ENCODE measurements at regions not wholly inside any gene's neighbourhood (a gene's known extent, or its start where the extent isn't known, plus 50 kb on each side); places are given as distances from the start of the nearest gene placed in this dataset.
A peak's percentile ranks its signal among the peaks of the same experiment; 100 is the strongest.
"Not testable (repeated sequence)": the region's sequence is repeated elsewhere in the genome, so short reads cannot be mapped to it uniquely, and the experiment has no call there.

DNA sequence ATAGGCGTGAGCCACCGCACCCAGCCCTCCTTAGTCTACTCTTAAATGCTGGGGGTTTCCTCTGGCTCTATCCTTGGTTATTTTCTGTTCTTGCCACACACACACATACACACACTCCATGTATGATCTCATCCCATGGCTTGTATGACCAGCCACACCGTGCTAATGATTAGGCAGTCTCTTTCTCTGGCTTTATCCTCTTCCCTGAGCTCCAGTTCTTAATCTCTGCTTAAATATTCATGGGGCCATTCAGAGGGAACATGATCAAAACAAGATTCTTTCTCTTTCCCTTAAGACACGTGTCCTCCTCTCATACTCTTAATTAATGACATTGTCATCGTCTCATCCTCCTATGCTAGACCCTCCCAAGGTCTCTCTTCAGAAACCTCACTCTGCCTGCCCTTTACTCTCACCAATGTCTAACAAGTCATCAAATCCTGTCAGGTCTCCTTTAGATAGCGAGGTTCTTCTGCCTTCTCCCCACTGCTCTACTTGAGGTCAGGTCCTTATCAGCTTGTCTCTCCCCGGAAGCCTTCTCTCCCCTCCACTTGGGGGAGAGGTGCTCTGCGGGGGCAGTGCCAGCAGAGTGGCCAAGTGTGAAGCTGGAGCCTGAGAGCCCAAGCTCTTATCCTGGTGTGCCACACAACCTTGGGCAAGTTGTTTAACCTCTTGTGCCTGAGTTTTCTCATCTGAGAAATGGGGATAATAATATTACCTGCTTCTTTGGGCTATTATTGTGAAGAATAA lies 83.0 kb upstream of the GNG12 start:
- intact Hi-C loops (cut with micrococcal nuclease) = no loop called here
- no peaks in the 10 kb centered on the region for H3K9me3 ChIP-seq (ENCODE audit: low read length)
- H3K4me2 ChIP-seq (ENCODE audit: low read length) = no peak overlapping the region
- H3K36me3 ChIP-seq (ENCODE audit: low read depth, low read length) = no peaks in the 10 kb centered on the region
- ATAC-seq (no peak), DNase-seq (no peak)
- no peaks in the 10 kb centered on the region for H3K27me3 ChIP-seq (ENCODE audit: low read length)
- H3K4me1 ChIP-seq (ENCODE audit: insufficient read depth, low read length) = no peaks in the 10 kb centered on the region
- no peaks in the 10 kb centered on the region for H3F3A ChIP-seq (ENCODE audit: low read length, unreplicated experiment)
- H2AFZ ChIP-seq (ENCODE audit: low read length) = no peak overlapping the region
- H3K79me2 ChIP-seq (ENCODE audit: low read length) = no peaks in the 10 kb centered on the region
- no TSS peak for BruUV-seq (replicated peaks)
- no peak overlapping the region for H3K9ac ChIP-seq (ENCODE audit: low read length)
- CTCF ChIA-PET = no interaction called here
- H3K9me2 ChIP-seq (replicated peaks; ENCODE audit: low read length) = no peaks in the 10 kb centered on the region
- no peak overlapping the region for H3K27ac ChIP-seq (ENCODE audit: low read length)
- H4K20me1 ChIP-seq (ENCODE audit: low read length) = no peaks in the 10 kb centered on the region
- H3K4me3 ChIP-seq (ENCODE audit: low read length) = no peak overlapping the region
- TF ChIP-seq EZH2 (IDR thresholded peaks at IDR 0.05; ENCODE audit: low read length, unreplicated experiment) = no peak
- TF ChIP-seq EZH2phosphoT487 (IDR thresholded peaks at IDR 0.05; ENCODE audit: borderline replicate concordance, low read length) = no peak
- TF ChIP-seq, protein P1, sequence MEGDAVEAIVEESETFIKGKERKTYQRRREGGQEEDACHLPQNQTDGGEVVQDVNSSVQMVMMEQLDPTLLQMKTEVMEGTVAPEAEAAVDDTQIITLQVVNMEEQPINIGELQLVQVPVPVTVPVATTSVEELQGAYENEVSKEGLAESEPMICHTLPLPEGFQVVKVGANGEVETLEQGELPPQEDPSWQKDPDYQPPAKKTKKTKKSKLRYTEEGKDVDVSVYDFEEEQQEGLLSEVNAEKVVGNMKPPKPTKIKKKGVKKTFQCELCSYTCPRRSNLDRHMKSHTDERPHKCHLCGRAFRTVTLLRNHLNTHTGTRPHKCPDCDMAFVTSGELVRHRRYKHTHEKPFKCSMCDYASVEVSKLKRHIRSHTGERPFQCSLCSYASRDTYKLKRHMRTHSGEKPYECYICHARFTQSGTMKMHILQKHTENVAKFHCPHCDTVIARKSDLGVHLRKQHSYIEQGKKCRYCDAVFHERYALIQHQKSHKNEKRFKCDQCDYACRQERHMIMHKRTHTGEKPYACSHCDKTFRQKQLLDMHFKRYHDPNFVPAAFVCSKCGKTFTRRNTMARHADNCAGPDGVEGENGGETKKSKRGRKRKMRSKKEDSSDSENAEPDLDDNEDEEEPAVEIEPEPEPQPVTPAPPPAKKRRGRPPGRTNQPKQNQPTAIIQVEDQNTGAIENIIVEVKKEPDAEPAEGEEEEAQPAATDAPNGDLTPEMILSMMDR (conservative IDR thresholded peaks at IDR 0.05; ENCODE audit: low read depth, low read length) = no peak
- POLR2A ChIA-PET (ENCODE audit: unreplicated experiment) = no interaction called here

DNA sequence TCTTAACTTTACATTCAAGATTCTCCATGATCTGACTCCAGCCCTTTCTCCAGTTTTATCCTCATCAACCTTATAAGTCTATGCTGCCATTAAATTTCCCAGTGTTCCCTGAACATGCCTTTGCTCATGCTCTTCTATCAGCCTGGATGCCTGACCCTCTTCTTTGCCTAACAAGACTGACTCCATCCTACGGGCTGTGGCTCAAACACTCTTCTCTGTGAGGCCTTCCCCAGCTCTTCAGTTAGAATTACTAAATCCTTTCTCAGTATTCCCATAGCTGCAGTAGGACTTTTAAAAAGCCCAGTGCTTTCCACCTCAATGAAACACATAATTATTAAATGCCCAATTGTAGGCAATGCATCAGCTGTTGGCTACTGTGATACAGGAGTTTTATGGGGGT lies 76.5 kb upstream of the GNG12 start:
- ATAC-seq = no peak
- Histone ChIP-seq H3F3A (ENCODE audit: low read length, unreplicated experiment) (peaks cover 3% of the 10 kb centered on the region), H3K4me2 (ENCODE audit: low read length) (no peak overlapping the region), H3K9me3 (ENCODE audit: low read length) (no peaks in the 10 kb centered on the region), H3K4me3 (ENCODE audit: low read length) (no peak overlapping the region), H3K4me1 (ENCODE audit: insufficient read depth, low read length) (peaks cover 24% of the 10 kb centered on the region), H3K9me2 (replicated peaks; ENCODE audit: low read length) (no peaks in the 10 kb centered on the region), H2AFZ (ENCODE audit: low read length) (no peak overlapping the region), H3K27me3 (ENCODE audit: low read length) (no peaks in the 10 kb centered on the region), H3K9ac (ENCODE audit: low read length) (no peak overlapping the region), H3K27ac (ENCODE audit: low read length) (no peak overlapping the region), H4K20me1 (ENCODE audit: low read length) (no peaks in the 10 kb centered on the region), H3K36me3 (ENCODE audit: low read depth, low read length) (no peaks in the 10 kb centered on the region), H3K79me2 (ENCODE audit: low read length) (no peaks in the 10 kb centered on the region)
- no TSS peak for BruUV-seq (replicated peaks)
- no peak for DNase-seq
- POLR2A ChIA-PET (ENCODE audit: unreplicated experiment) = no interaction called here
- intact Hi-C loops (cut with micrococcal nuclease) = loop anchor here (2.0 kb wide), 1 partner anchor 29 kb away; no protein-coding TSS in a partner anchor
- CTCF ChIA-PET = no interaction called here
- TF ChIP-seq, protein P1 (conservative IDR thresholded peaks at IDR 0.05; ENCODE audit: low read depth, low read length) = no peak
- no peak for TF ChIP-seq EZH2 (IDR thresholded peaks at IDR 0.05; ENCODE audit: low read length, unreplicated experiment)
- no peak for TF ChIP-seq EZH2phosphoT487 (IDR thresholded peaks at IDR 0.05; ENCODE audit: borderline replicate concordance, low read length)

DNA sequence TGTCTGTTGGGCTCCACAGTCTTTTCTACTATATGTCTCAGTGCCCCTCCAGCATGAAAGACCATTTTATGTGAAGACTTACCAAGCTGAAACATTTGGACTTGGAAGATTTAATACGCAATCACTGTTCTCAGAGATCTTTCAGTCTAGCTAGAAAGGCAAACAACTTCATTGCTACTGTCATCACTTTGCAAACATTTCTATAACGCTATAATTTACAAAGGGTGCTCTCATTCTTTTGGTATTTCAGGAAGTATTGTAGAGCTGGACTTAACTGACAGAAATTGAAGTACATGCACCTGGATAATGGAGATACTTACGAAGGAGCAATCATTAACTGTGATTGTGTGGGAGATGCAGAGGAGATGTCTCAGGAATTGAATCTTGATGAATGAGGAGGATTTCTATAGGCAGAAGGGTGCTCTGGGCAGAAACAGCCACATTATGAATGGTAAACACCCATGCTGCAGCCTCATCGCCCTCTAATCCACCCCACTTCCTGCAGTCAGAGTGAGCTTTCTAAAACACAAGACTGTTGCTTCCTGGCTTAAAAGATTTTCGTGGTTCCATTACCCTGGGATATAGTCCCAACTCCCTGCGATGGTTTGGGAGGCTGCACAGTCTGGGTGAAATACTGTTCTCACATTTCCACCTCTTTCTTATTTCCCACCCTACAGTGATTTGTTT lies 75.1 kb upstream of the GNG12 start:
- peak overlapping the region; percentile 92 for H3K27ac ChIP-seq (ENCODE audit: low read length)
- peak overlapping the region; percentile 66 for H2AFZ ChIP-seq (ENCODE audit: low read length)
- no peaks in the 10 kb centered on the region for H3K9me3 ChIP-seq (ENCODE audit: low read length)
- no TSS peak for BruUV-seq (replicated peaks)
- CTCF ChIA-PET = no interaction called here
- H4K20me1 ChIP-seq (ENCODE audit: low read length) = no peaks in the 10 kb centered on the region
- peaks cover 3% of the 10 kb centered on the region for H3F3A ChIP-seq (ENCODE audit: low read length, unreplicated experiment)
- intact Hi-C loops (cut with micrococcal nuclease) = loop anchor here (2.0 kb wide), 1 partner anchor 28 kb away; no protein-coding TSS in a partner anchor
- peak; percentile 82 for DNase-seq
- H3K27me3 ChIP-seq (ENCODE audit: low read length) = no peaks in the 10 kb centered on the region
- POLR2A ChIA-PET (ENCODE audit: unreplicated experiment) = no interaction called here
- H3K79me2 ChIP-seq (ENCODE audit: low read length) = no peaks in the 10 kb centered on the region
- H3K4me3 ChIP-seq (ENCODE audit: low read length) = peak overlapping the region; percentile 4; the same call in 1 of the 2 replicates
- TF ChIP-seq EZH2phosphoT487 (IDR thresholded peaks at IDR 0.05; ENCODE audit: borderline replicate concordance, low read length) = no peak
- TF ChIP-seq, protein P1 (conservative IDR thresholded peaks at IDR 0.05; ENCODE audit: low read depth, low read length) = no peak
- TF ChIP-seq EZH2 (IDR thresholded peaks at IDR 0.05; ENCODE audit: low read length, unreplicated experiment) = no peak
- no peaks in the 10 kb centered on the region for H3K36me3 ChIP-seq (ENCODE audit: low read depth, low read length)
- peak overlapping the region; percentile 61 for H3K4me2 ChIP-seq (ENCODE audit: low read length)
- peak overlapping the region; percentile 56 for H3K9ac ChIP-seq (ENCODE audit: low read length)
- no peaks in the 10 kb centered on the region for H3K9me2 ChIP-seq (replicated peaks; ENCODE audit: low read length)
- H3K4me1 ChIP-seq (ENCODE audit: insufficient read depth, low read length) = peaks cover 24% of the 10 kb centered on the region
- ATAC-seq = peak; percentile 93

DNA sequence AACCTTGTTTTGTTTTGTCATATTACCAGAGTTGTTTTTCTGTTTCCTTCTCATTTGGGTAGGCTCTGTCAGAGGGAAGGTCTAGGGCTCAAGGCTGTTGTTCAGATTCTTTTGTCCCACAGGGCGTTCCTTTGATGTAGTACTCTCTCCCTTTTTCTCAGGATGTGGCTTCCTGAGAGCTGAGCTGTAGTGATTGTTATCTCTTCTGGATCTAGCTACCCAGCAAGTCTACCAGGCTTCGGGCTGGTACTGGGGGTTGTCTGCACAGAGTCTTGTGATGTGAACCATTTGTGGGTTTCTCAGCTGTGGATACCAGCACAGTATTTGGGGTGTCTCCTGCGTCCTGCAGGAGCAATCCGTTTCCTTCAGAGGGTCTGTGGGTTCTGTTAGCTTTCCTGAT lies 74.2 kb upstream of the GNG12 start:
- Histone ChIP-seq H2AFZ (ENCODE audit: low read length) (peak overlapping the region; percentile 66; the same call in 1 of the 2 replicates), H3K4me3 (ENCODE audit: low read length) (peak overlapping the region; percentile 4; the same call in 1 of the 2 replicates), H3K4me1 (ENCODE audit: insufficient read depth, low read length) (peaks cover 24% of the 10 kb centered on the region), H3K4me2 (ENCODE audit: low read length) (peak overlapping the region; percentile 61), H3K9ac (ENCODE audit: low read length) (peak overlapping the region; percentile 56), H3K27ac (ENCODE audit: low read length) (peak overlapping the region; percentile 92)
- H3K36me3 ChIP-seq (ENCODE audit: low read depth, low read length); H3K9me2 ChIP-seq (replicated peaks; ENCODE audit: low read length); POLR2A ChIA-PET (ENCODE audit: unreplicated experiment); H3K79me2 ChIP-seq (ENCODE audit: low read length); H3F3A ChIP-seq (ENCODE audit: low read length, unreplicated experiment); H4K20me1 ChIP-seq (ENCODE audit: low read length); H3K9me3 ChIP-seq (ENCODE audit: low read length); intact Hi-C loops (cut with micrococcal nuclease); H3K27me3 ChIP-seq (ENCODE audit: low read length); BruUV-seq (replicated peaks): not testable (repeated sequence)
- CTCF ChIA-PET = interaction anchor here (0.7 to 1.2 kb wide), 2 partner anchors 213 to 744 kb away, joined by 3 to 5 read pairs; no protein-coding TSS in a partner anchor
- peak; percentile 80 for DNase-seq
- peak; percentile 44 for ATAC-seq

All from PC-3 (cell line).